ENCODE measurements at regions not wholly inside any gene's neighbourhood (a gene's known extent, or its start where the extent isn't known, plus 50 kb on each side); places are given as distances from the start of the nearest gene placed in this dataset.

DNA sequence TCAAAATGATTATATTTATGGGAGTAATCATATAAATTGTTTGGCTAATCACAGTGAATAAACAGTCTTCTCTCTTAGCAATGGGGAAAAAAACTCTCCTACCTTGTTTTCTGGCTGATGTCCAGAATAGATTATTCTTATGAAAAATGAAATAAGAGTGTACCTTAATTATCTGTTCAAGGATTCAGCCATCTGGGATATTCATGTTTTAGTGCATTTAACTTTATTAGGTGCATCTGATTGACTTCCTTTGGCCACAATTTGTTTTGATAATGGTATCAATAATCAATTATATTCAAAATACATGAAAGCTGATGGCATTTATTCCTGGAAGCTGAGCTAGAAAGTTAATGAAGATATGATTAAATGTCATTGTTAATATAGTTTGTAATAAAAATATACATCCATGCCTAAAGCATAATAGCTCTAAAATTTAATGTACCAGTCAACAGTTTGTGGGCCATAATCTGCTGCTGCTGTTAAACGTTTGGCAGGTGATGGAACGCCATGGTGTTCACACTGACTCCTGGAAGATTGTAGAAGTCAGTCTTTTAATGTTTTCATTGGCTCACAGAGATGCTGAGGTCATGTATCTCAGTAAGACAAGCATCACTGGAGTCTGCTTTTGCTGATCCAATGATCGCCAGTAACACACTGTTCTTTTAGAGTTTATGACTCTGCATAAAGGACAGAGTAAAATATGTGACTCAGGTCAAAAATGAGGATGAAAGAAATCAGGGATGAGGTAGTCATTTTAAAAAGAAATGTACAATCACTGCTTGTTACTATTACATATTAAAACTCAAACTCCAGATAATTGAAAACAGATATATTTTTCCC, 105.8 kb downstream of the ISL1 start:
- Histone ChIP-seq H3K27me3 (replicated peaks; ENCODE audit: insufficient read depth, low read length) (no peaks in the 10 kb centered on the region), H3K4me2 (ENCODE audit: low read depth, low read length) (no peak overlapping the region), H3K9me3 (replicated peaks; ENCODE audit: insufficient read depth, low read length) (no peaks in the 10 kb centered on the region), H2AFZ (ENCODE audit: low read length) (no peak overlapping the region), H3K9me2 (replicated peaks; ENCODE audit: insufficient read depth, low read length) (no peaks in the 10 kb centered on the region), H3K4me3 (ENCODE audit: low read length) (no peak overlapping the region), H3F3A (ENCODE audit: insufficient read depth, low read length) (no peaks in the 10 kb centered on the region), H4K20me1 (ENCODE audit: insufficient read depth, low read length) (no peaks in the 10 kb centered on the region), H3K27ac (ENCODE audit: low read length) (no peak overlapping the region), H3K9ac (ENCODE audit: low read length) (no peak overlapping the region), H3K79me2 (ENCODE audit: low read length) (no peaks in the 10 kb centered on the region), H3K36me3 (replicated peaks; ENCODE audit: insufficient read depth, low read length) (no peaks in the 10 kb centered on the region), H3K4me1 (ENCODE audit: low read length) (no peaks in the 10 kb centered on the region)
- TF ChIP-seq, protein P1, sequence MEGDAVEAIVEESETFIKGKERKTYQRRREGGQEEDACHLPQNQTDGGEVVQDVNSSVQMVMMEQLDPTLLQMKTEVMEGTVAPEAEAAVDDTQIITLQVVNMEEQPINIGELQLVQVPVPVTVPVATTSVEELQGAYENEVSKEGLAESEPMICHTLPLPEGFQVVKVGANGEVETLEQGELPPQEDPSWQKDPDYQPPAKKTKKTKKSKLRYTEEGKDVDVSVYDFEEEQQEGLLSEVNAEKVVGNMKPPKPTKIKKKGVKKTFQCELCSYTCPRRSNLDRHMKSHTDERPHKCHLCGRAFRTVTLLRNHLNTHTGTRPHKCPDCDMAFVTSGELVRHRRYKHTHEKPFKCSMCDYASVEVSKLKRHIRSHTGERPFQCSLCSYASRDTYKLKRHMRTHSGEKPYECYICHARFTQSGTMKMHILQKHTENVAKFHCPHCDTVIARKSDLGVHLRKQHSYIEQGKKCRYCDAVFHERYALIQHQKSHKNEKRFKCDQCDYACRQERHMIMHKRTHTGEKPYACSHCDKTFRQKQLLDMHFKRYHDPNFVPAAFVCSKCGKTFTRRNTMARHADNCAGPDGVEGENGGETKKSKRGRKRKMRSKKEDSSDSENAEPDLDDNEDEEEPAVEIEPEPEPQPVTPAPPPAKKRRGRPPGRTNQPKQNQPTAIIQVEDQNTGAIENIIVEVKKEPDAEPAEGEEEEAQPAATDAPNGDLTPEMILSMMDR (IDR thresholded peaks at IDR 0.05; ENCODE audit: low read length), result no peak
- TF ChIP-seq EZH2 (optimal IDR thresholded peaks at IDR 0.05; ENCODE audit: low read depth, low read length), result no peak
- TF ChIP-seq EZH2phosphoT487 (IDR thresholded peaks at IDR 0.05; ENCODE audit: low read length), result no peak
- no peak for DNase-seq

DNA sequence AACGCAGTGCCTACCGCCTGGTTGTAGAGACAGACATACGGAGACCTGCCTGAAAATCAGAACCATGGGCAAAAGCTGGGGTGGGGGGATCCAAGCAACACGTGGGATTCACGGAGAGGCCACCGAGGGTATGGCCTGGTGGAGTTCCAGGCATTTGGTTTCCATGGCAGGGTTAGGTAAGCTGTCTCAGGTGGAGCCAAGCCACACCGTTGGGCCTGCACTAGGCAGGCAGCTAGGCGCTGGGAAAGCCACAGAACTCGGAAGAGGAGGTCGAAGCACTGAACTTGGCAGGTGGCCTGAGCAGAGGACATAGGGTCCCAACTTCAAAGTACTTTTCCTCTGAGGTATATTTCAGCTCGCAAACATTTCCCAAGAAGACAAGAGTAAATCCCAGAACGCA, 111.6 kb downstream of the ISL1 start:
- Histone ChIP-seq H3F3A (ENCODE audit: insufficient read depth, low read length) (no peaks in the 10 kb centered on the region), H3K9me3 (replicated peaks; ENCODE audit: insufficient read depth, low read length) (no peaks in the 10 kb centered on the region), H3K27me3 (replicated peaks; ENCODE audit: insufficient read depth, low read length) (no peaks in the 10 kb centered on the region), H3K9ac (ENCODE audit: low read length) (no peak overlapping the region), H2AFZ (ENCODE audit: low read length) (no peak overlapping the region), H4K20me1 (ENCODE audit: insufficient read depth, low read length) (no peaks in the 10 kb centered on the region), H3K36me3 (replicated peaks; ENCODE audit: insufficient read depth, low read length) (no peaks in the 10 kb centered on the region; the same call in 1 of the 2 replicates), H3K4me2 (ENCODE audit: low read depth, low read length) (no peak overlapping the region), H3K4me1 (ENCODE audit: low read length) (no peaks in the 10 kb centered on the region), H3K27ac (ENCODE audit: low read length) (no peak overlapping the region), H3K4me3 (ENCODE audit: low read length) (no peak overlapping the region), H3K79me2 (ENCODE audit: low read length) (no peaks in the 10 kb centered on the region), H3K9me2 (replicated peaks; ENCODE audit: insufficient read depth, low read length) (no peaks in the 10 kb centered on the region)
- TF ChIP-seq, protein P1 (IDR thresholded peaks at IDR 0.05; ENCODE audit: low read length), result no peak
- TF ChIP-seq EZH2phosphoT487 (IDR thresholded peaks at IDR 0.05; ENCODE audit: low read length) (no peak), EZH2 (optimal IDR thresholded peaks at IDR 0.05; ENCODE audit: low read depth, low read length) (no peak)
- no peak for DNase-seq

DNA sequence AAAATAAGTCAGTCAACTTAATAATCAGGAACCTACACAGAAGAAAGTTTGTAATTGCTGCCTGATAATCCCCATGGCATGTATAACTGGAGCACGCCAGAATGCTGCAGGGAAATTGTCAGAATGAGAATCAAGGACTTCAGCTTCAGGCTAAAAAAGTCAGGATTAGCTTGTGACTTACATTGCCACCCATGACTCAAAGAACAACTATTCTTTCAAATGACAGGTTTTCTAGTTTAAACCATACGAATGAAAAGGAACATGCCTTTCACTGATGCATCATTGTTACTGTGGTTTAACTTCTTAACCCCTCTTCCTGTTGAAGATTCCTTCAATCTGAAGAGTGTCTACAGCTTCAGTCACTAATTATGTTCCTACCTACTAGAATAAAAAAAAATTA, 112.4 kb downstream of the ISL1 start:
- Histone ChIP-seq H3F3A (ENCODE audit: insufficient read depth, low read length) (no peaks in the 10 kb centered on the region), H3K27me3 (replicated peaks; ENCODE audit: insufficient read depth, low read length) (no peaks in the 10 kb centered on the region), H3K9me3 (replicated peaks; ENCODE audit: insufficient read depth, low read length) (no peaks in the 10 kb centered on the region), H3K4me3 (ENCODE audit: low read length) (no peak overlapping the region), H3K36me3 (replicated peaks; ENCODE audit: insufficient read depth, low read length) (no peaks in the 10 kb centered on the region; the same call in 1 of the 2 replicates), H3K4me2 (ENCODE audit: low read depth, low read length) (no peak overlapping the region), H3K4me1 (ENCODE audit: low read length) (no peaks in the 10 kb centered on the region), H3K9ac (ENCODE audit: low read length) (no peak overlapping the region), H2AFZ (ENCODE audit: low read length) (no peak overlapping the region), H3K79me2 (ENCODE audit: low read length) (no peaks in the 10 kb centered on the region), H3K9me2 (replicated peaks; ENCODE audit: insufficient read depth, low read length) (no peaks in the 10 kb centered on the region), H3K27ac (ENCODE audit: low read length) (no peak overlapping the region), H4K20me1 (ENCODE audit: insufficient read depth, low read length) (no peaks in the 10 kb centered on the region)
- DNase-seq, result no peak
- TF ChIP-seq EZH2phosphoT487 (IDR thresholded peaks at IDR 0.05; ENCODE audit: low read length), result no peak
- no peak for TF ChIP-seq EZH2 (optimal IDR thresholded peaks at IDR 0.05; ENCODE audit: low read depth, low read length)

DNA sequence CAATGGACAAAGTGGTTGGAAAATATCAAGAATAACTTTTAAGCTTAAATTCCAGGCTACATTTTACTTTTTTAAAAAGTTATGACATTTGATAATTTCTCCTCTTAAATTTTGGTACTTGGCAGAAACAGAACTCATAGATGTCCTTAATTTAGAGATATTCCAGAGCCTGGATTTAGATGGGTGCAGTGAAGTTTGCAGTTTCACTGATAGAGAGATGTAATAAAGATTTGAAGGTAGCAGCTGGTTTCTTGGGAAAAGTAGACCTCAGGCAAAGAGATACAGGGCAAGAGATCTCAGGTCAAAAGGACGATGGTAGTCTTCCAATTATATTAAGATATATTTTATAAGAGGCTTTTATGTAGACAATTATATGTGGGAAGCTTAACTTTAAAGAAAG, 134.6 kb downstream of the ISL1 start:
- no peaks in the 10 kb centered on the region for H3F3A ChIP-seq (ENCODE audit: insufficient read depth, low read length)
- DNase-seq, result no peak
- no peak overlapping the region for H3K27ac ChIP-seq (ENCODE audit: low read length)
- no peaks in the 10 kb centered on the region for H3K27me3 ChIP-seq (replicated peaks; ENCODE audit: insufficient read depth, low read length)
- H3K9me2 ChIP-seq (replicated peaks; ENCODE audit: insufficient read depth, low read length), result no peaks in the 10 kb centered on the region
- no peaks in the 10 kb centered on the region for H3K9me3 ChIP-seq (replicated peaks; ENCODE audit: insufficient read depth, low read length)
- no peaks in the 10 kb centered on the region for H3K4me1 ChIP-seq (ENCODE audit: low read length)
- H3K4me2 ChIP-seq (ENCODE audit: low read depth, low read length), result no peak overlapping the region
- H3K79me2 ChIP-seq (ENCODE audit: low read length), result no peaks in the 10 kb centered on the region
- H2AFZ ChIP-seq (ENCODE audit: low read length), result no peak overlapping the region
- H3K4me3 ChIP-seq (ENCODE audit: low read length), result no peak overlapping the region
- no peak overlapping the region for H3K9ac ChIP-seq (ENCODE audit: low read length)
- H4K20me1 ChIP-seq (ENCODE audit: insufficient read depth, low read length), result no peaks in the 10 kb centered on the region
- no peaks in the 10 kb centered on the region; the same call in 1 of the 2 replicates for H3K36me3 ChIP-seq (replicated peaks; ENCODE audit: insufficient read depth, low read length)
- no peak for TF ChIP-seq EZH2 (optimal IDR thresholded peaks at IDR 0.05; ENCODE audit: low read depth, low read length)
- TF ChIP-seq, protein P1 (IDR thresholded peaks at IDR 0.05; ENCODE audit: low read length), result no peak
- TF ChIP-seq EZH2phosphoT487 (IDR thresholded peaks at IDR 0.05; ENCODE audit: low read length), result no peak
